SH-SY5Y (cell line): ENCODE measurements at regions not wholly inside any gene's neighbourhood (a gene's known extent, or its start where the extent isn't known, plus 50 kb on each side); places are given as distances from the start of the nearest gene placed in this dataset.

Experiments used
- GATA2 ChIP-seq: IDR thresholded peaks from 2 replicates; pipeline ENCODE4 v1.6.1; 2011; ENCODE audit warnings: mild to moderate bottlenecking, low read depth, low read length
- GATA3 ChIP-seq: IDR thresholded peaks from 2 replicates; pipeline ENCODE4 v1.6.1; 2011; ENCODE audit warnings: low read depth, mild to moderate bottlenecking, low read length, moderate library complexity

DNA sequence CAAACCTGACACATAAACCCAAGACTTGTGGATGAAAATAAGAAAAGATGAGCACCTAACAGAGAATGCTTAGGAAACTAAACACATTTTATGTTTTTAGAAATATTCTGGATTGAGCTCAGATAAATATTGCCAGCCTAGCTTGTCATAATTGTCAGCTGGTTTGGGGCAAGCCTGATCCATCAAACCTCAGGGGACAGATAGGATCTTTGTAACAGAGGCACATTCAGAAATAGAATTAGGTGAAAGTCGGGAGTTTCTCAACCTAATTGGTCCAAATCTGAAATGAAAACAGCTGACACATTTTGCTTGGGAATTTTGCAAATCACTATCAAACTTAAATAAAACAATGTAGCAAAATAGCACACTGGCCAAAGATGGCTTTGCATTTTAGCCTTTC is 503.7 kb downstream of the ANXA1 start:
- TF ChIP-seq GATA2 (peak; percentile 79), GATA3 (peak; percentile 59; the same call in 1 of the 2 replicates)
